ENCODE measurements at regions not wholly inside any gene's neighbourhood (a gene's known extent, or its start where the extent isn't known, plus 50 kb on each side); places are given as distances from the start of the nearest gene placed in this dataset.

DNA sequence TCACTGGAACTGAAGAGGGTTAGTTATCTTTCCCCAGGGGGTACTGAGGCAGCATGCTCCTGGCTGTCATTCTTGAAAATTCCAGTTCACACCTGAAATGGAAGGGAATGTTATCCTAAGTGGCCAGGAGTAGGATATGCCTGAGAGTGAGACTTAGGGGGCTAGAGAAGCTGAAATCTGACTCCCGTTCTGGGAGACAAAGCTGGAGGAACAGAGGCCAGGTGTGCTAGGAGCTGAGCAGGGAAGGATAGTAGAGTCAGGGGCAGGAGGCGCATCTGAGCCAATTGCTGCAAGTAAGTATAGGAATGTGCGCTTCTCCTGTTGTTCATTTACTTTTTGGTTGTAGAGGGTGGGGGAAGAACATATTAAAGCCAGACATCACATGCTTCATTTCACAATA is 58.1 kb upstream of the KIAA1217 start:
- no peak for DNase-seq

DNA sequence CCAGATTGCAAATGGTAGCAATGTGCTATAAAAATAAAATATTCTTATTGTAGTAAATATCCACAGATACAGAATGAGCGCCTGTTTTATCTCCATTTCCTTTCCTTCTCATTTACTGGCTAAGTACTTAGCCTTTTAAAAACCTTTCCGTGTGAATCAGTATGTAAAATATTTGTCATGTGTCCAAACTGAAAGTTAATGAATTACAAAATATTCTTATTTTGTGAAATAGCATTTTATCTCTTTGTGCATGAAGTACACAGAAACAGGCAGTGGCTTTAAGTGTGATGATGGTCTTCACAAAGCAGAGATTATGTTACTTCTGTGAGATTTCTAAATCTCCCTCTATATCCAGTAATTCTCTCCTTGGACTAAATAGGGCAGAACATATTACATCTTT is 56.7 kb upstream of the KIAA1217 start:
- no peak for DNase-seq

DNA sequence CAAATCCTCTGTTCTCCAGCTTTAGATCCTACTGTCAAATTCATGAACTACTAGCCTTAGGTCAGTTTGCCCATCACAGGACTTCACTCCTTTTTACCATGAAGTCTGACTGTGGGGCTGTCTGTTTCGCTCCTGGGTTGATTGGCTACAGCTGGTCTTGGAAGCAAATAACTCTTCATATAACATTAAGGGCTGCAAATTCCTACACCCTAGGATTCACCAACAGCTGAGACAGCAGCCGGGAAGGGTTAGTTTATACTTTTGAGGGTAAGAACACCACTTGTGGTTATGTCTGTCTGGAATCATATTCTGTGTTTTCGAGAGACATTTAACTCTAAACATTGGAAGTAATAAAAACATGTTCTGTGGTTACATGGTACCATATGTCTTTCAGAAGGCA is 55.9 kb upstream of the KIAA1217 start:
- DNase-seq: no peak

DNA sequence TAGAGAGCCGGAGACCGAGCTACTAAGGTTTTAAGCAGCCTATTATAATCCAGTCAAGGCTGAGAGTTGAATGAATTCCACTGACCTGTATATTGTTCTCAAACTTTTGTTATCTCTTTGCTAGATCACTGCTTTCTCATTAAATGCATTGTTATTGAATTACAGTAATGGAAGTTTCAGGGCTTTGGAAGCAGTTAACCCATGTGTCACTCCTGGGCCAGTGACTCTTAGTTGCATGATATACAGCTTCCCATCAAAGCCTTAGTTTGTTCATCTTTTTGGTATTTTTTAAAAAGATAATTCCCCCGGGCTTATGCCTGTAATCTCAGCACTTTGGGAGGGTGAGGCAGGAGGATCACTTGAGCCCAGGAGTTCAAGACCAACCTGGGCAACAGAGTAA is 55.4 kb upstream of the KIAA1217 start:
- no peak for DNase-seq

DNA sequence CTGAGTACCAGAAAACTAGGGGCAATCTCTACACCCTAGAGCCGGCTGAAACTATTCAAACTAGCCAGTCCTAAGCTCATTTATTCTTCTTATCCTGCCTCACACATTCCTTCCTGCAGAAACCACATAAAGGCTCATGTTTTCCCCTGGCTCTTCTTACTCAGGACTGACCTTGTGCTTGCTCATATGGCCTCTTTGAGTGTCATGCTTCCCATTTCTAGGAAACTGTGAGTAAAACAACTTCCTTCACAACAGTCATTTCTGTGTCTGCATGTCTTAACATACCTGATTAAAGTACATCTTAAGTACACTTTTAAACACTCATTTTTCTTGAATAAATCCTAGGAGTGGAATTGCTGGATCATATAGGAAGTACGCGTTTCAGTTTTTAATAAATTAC is 52.3 kb upstream of the KIAA1217 start:
- no peak for DNase-seq

DNA sequence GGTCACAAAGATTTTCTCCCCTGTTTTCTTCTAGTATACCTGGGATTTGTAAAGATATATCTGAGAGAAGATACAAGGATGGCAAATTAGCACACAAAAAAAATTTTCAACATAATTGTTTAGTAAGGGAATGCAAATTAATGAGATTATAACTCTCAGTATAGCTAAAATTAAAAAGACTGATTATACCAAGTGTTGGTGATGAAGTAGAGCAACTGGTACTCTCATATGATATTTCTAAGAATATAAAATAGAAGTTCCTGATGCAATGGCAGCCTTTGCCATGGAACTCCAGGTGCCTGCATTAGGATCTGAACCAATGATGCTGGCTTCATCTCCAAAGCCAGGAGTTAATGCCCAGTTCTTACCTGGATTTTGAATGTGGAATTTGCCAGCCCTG is 51.4 kb upstream of the KIAA1217 start:
- DNase-seq: no peak

Data from inflammatory macrophage treated with lipopolysaccharide for 4 hours (primary cell).